ENCODE measurements at regions not wholly inside any gene's neighbourhood (a gene's known extent, or its start where the extent isn't known, plus 50 kb on each side); places are given as distances from the start of the nearest gene placed in this dataset.

GRCh38 chr2:19051203-19051831 is 307.1 kb downstream of the OSR1 start:
- TF ChIP-seq RAD21 (IDR thresholded peaks at IDR 0.05; ENCODE audit: low read length) (no peak), MXI1 (IDR thresholded peaks at IDR 0.05; ENCODE audit: borderline replicate concordance, low read depth, low read length) (no peak), MAFK (IDR thresholded peaks at IDR 0.05; ENCODE audit: low read depth, low read length) (no peak), CTCF (conservative IDR thresholded peaks at IDR 0.05; ENCODE audit: low read depth, low read length) (no peak), CHD1 (IDR thresholded peaks at IDR 0.05; ENCODE audit: low read depth, low read length) (no peak), POLR2A (IDR thresholded peaks at IDR 0.05; ENCODE audit: low read depth, low read length) (no peak), SMC3 (IDR thresholded peaks at IDR 0.05; ENCODE audit: low read depth, low read length) (no peak), BHLHE40 (IDR thresholded peaks at IDR 0.05; ENCODE audit: low read depth, low read length) (no peak), RFX5 (IDR thresholded peaks at IDR 0.05; ENCODE audit: low read depth, low read length) (no peak), USF2 (IDR thresholded peaks at IDR 0.05; ENCODE audit: low read depth, low read length) (no peak), FOS (IDR thresholded peaks at IDR 0.05; ENCODE audit: low read depth, low read length) (no peak), NFE2L2 (IDR thresholded peaks at IDR 0.05; ENCODE audit: low read depth, low read length) (no peak)

All from IMR-90 (cell line).